H9 (cell line): ENCODE measurements at regions not wholly inside any gene's neighbourhood (a gene's known extent, or its start where the extent isn't known, plus 50 kb on each side); places are given as distances from the start of the nearest gene placed in this dataset.

Source experiments
- DNase-seq: peaks from one replicate; pipeline ENCODE4 v3.0.0-alpha.2; 2017
- H2AFZ ChIP-seq: one replicate; pipeline ENCODE4 v1.6.1; 2013; ENCODE audit warnings: mild to moderate bottlenecking, low read length, control low read depth, moderate library complexity
- H2AK5ac ChIP-seq: 2 replicates; pipeline ENCODE4 v1.6.1; 2013; ENCODE audit warnings: low read length, control low read depth, mixed read lengths; ENCODE audit not compliant: insufficient read length
- H2BK120ac ChIP-seq: one replicate; pipeline ENCODE4 v1.6.1; 2013; ENCODE audit warnings: low read depth, mild to moderate bottlenecking, low read length, control low read depth, inconsistent platforms; ENCODE audit not compliant: poor library complexity, severe bottlenecking
- H2BK12ac ChIP-seq: 2 replicates; pipeline ENCODE4 v1.6.1; 2013; ENCODE audit warnings: low read length, control low read depth, mixed read lengths, low read depth; ENCODE audit not compliant: insufficient read length
- H2BK15ac ChIP-seq: 2 replicates; pipeline ENCODE4 v1.6.1; 2013; ENCODE audit warnings: low read depth, low read length, control low read depth
- H2BK20ac ChIP-seq: one replicate; pipeline ENCODE4 v1.6.1; 2013; ENCODE audit warnings: low read depth, mild to moderate bottlenecking, low read length, control low read depth, inconsistent platforms; ENCODE audit not compliant: poor library complexity, severe bottlenecking
- H2BK5ac ChIP-seq: 2 replicates; pipeline ENCODE4 v1.6.1; 2013; ENCODE audit warnings: low read length, control low read depth, mixed read lengths; ENCODE audit not compliant: insufficient read length
- H3K14ac ChIP-seq: 2 replicates; pipeline ENCODE4 v1.6.1; 2013; ENCODE audit warnings: low read length, control low read depth; ENCODE audit not compliant: insufficient read depth
- H3K18ac ChIP-seq: 2 replicates; pipeline ENCODE4 v1.6.1; 2013; ENCODE audit warnings: low read depth, mild to moderate bottlenecking, mixed read lengths, low read length, control low read depth; ENCODE audit not compliant: insufficient read length
- H3K23ac ChIP-seq: 2 replicates; pipeline ENCODE4 v1.6.1; 2013; ENCODE audit warnings: low read length, control low read depth, mixed read lengths, low read depth; ENCODE audit not compliant: insufficient read length
- H3K23me2 ChIP-seq: 2 replicates; pipeline ENCODE4 v1.6.1; 2013; ENCODE audit warnings: low read depth, mild to moderate bottlenecking, mixed read lengths, low read length, control low read depth; ENCODE audit not compliant: insufficient read length, poor library complexity, severe bottlenecking
- H3K27ac ChIP-seq: 2 replicates; pipeline ENCODE4 v1.5.1; 2013; ENCODE audit warnings: low read length, control low read depth, mixed read lengths, low read depth; ENCODE audit not compliant: insufficient read length
- H3K27me3 ChIP-seq: 2 replicates; pipeline ENCODE4 v1.6.1; 2013; ENCODE audit warnings: low read length, control low read depth, inconsistent platforms; ENCODE audit not compliant: insufficient read depth
- H3K4ac ChIP-seq: 2 replicates; pipeline ENCODE4 v1.6.1; 2013; ENCODE audit warnings: low read depth, mild to moderate bottlenecking, control low read depth, inconsistent platforms, low read length, moderate library complexity
- H3K4me1 ChIP-seq: 2 replicates; pipeline ENCODE4 v1.6.1; 2013; ENCODE audit warnings: low read length, control low read depth, inconsistent platforms; ENCODE audit not compliant: insufficient read depth
- H3K4me2 ChIP-seq: 2 replicates; pipeline ENCODE4 v1.6.1; 2013; ENCODE audit warnings: low read length, control low read depth, mixed read lengths; ENCODE audit not compliant: insufficient read length, insufficient read depth
- H3K56ac ChIP-seq: 2 replicates; pipeline ENCODE4 v1.6.1; 2013; ENCODE audit warnings: low read depth, mild to moderate bottlenecking, mixed read lengths, low read length, control low read depth; ENCODE audit not compliant: insufficient read length
- H3K79me1 ChIP-seq: 2 replicates; pipeline ENCODE4 v1.6.1; 2013; ENCODE audit warnings: low read depth, mild to moderate bottlenecking, moderate library complexity, low read length, control low read depth, inconsistent platforms; ENCODE audit not compliant: insufficient read depth, poor library complexity, severe bottlenecking
- H3K79me2 ChIP-seq: 2 replicates; pipeline ENCODE4 v1.6.1; 2013; ENCODE audit warnings: low read length, control low read depth, inconsistent platforms; ENCODE audit not compliant: insufficient read depth
- H3K9ac ChIP-seq: 2 replicates; pipeline ENCODE4 v1.6.1; 2013; ENCODE audit warnings: low read length, control low read depth, mixed read lengths; ENCODE audit not compliant: insufficient read length; ENCODE audit errors: extremely low read depth
- H3K9me3 ChIP-seq: one replicate; pipeline ENCODE4 v1.6.1; 2013; ENCODE audit warnings: low read depth, low read length, inconsistent platforms; ENCODE audit not compliant: control insufficient read depth
- H3T11ph ChIP-seq: one replicate; pipeline ENCODE4 v1.6.1; 2013; ENCODE audit warnings: mild to moderate bottlenecking, low read length, control low read depth, inconsistent platforms
- H4K20me1 ChIP-seq: one replicate; pipeline ENCODE4 v1.6.1; 2013; ENCODE audit not compliant: control insufficient read depth, insufficient read length, insufficient read depth
- H4K5ac ChIP-seq: 2 replicates; pipeline ENCODE4 v1.6.1; 2013; ENCODE audit warnings: low read depth, mild to moderate bottlenecking, mixed read lengths, low read length, control low read depth; ENCODE audit not compliant: insufficient read length
- H4K8ac ChIP-seq: replicated peaks from 2 replicates; pipeline ENCODE4 v1.6.1; 2013; ENCODE audit warnings: low read length, control low read depth, mixed read lengths, low read depth; ENCODE audit not compliant: insufficient read length
- H4K91ac ChIP-seq: 2 replicates; pipeline ENCODE4 v1.6.1; 2013; ENCODE audit warnings: low read depth, mild to moderate bottlenecking, moderate library complexity, mixed read lengths, low read length, control low read depth; ENCODE audit not compliant: insufficient read length
- H3K27ac Mint-ChIP-seq, 3 experiments: 2 replicates in 2 of 3; 3 replicates in 1 of 3; pipeline ENCODE4 v1.8.0; 2020 to 2021; ENCODE audit warnings: mixed read lengths in 3 of 3, mild to moderate bottlenecking in 1 of 3, moderate library complexity in 1 of 3
- H3K27me3 Mint-ChIP-seq: 2 replicates; pipeline ENCODE4 v1.8.0; 2021; ENCODE audit warnings: low read depth, mild to moderate bottlenecking, moderate library complexity, mixed read lengths
- H3K36me3 Mint-ChIP-seq, 3 experiments: 2 replicates in 2 of 3; 3 replicates in 1 of 3; pipeline ENCODE4 v1.8.0; 2020 to 2021; ENCODE audit warnings: low read depth in 3 of 3, mixed read lengths in 3 of 3; ENCODE audit not compliant: insufficient read depth in 1 of 3
- H3K4me1 Mint-ChIP-seq, 2 experiments: 2 replicates each; pipeline ENCODE4 v1.8.0; 2020; ENCODE audit warnings: mixed read lengths in 2 of 2
- H3K4me3 Mint-ChIP-seq, 2 experiments: 2 replicates in 1 of 2; 3 replicates in 1 of 2; pipeline ENCODE4 v1.8.0; 2020 to 2021; ENCODE audit warnings: mild to moderate bottlenecking in 2 of 2, mixed read lengths in 2 of 2, moderate library complexity in 1 of 2
- H3K9me3 Mint-ChIP-seq, 2 experiments: 2 replicates in 1 of 2; 3 replicates in 1 of 2; pipeline ENCODE4 v1.8.0; 2020; ENCODE audit warnings: mild to moderate bottlenecking in 2 of 2, mixed read lengths in 2 of 2, moderate library complexity in 1 of 2
- CTCF ChIP-seq: fragments of 200-600 bp; sonication (generic); conservative IDR thresholded peaks from 3 replicates; pipeline ENCODE4 v1.8.0; 2021; ENCODE audit warnings: antibody characterized with exemption, mild to moderate bottlenecking
- WGBS: extraction: QIAGEN DNeasy Blood & Tissue Kit; methylation state at CpG from one replicate; pipeline ENCODE4 v1.1.7; 2013; ENCODE audit warnings: missing lambda C conversion rate, low lambda C conversion rate, mixed read lengths; ENCODE audit not compliant: insufficient read length; ENCODE audit errors: extremely low coverage; 5-methylcytosine and 5-hydroxymethylcytosine counted together

- Mint-ChIP-seq H3K4me1 (peaks cover 4% of the 10 kb centered on the region in 2 experiments; a peak in 3 of 4 replicates), H3K9me3 (no peaks in the 10 kb centered on the region), H3K27me3 (peaks cover 1% of the 10 kb centered on the region; the same call in 1 of the 2 replicates), H3K4me3 (no peak overlapping the region), H3K36me3 (no peaks in the 10 kb centered on the region), H3K27ac (no peak overlapping the region)
- no peak overlapping the region for H2BK120ac ChIP-seq
- no peaks in the 10 kb centered on the region for H3K23me2 ChIP-seq
- H2AK5ac ChIP-seq = no peak overlapping the region
- H4K91ac ChIP-seq = no peak overlapping the region
- H2BK5ac ChIP-seq = no peak overlapping the region
- H3K9ac ChIP-seq = no peak overlapping the region
- no peak for DNase-seq
- no peaks in the 10 kb centered on the region for H3K4me1 ChIP-seq
- no peaks in the 10 kb centered on the region for H3K27me3 ChIP-seq
- no peak overlapping the region for H3K14ac ChIP-seq
- no peak overlapping the region for H3K4ac ChIP-seq
- no peak overlapping the region for H4K8ac ChIP-seq
- no peak overlapping the region for H3K27ac ChIP-seq
- no peak overlapping the region for H3K18ac ChIP-seq
- H2AFZ ChIP-seq = no peak overlapping the region
- H4K20me1 ChIP-seq = no peaks in the 10 kb centered on the region
- no peaks in the 10 kb centered on the region for H3K9me3 ChIP-seq
- no peak overlapping the region for H3T11ph ChIP-seq
- H2BK15ac ChIP-seq = no peak overlapping the region
- H2BK20ac ChIP-seq = no peak overlapping the region
- H3K79me1 ChIP-seq = no peaks in the 10 kb centered on the region
- no peaks in the 10 kb centered on the region for H3K79me2 ChIP-seq
- no peak overlapping the region for H3K56ac ChIP-seq
- H3K4me2 ChIP-seq = no peak overlapping the region
- H3K23ac ChIP-seq = no peak overlapping the region
- H4K5ac ChIP-seq = no peak overlapping the region
- no CpG with 5 or more reads among the region's 5 CpGs for WGBS
- H2BK12ac ChIP-seq = no peak overlapping the region
- no peak for TF ChIP-seq CTCF
Observed at GRCh38 chr20:24339210-24339641, 130.2 kb upstream of the SYNDIG1 start.
